Progenitor cell of endocrine pancreas (in vitro differentiated cells): ENCODE measurements at regions not wholly inside any gene's neighbourhood (a gene's known extent, or its start where the extent isn't known, plus 50 kb on each side); places are given as distances from the start of the nearest gene placed in this dataset.

Experiments
- DNase-seq: peaks from one replicate; pipeline ENCODE4 v3.0.0; 2021; ENCODE audit warnings: low spot score; ENCODE audit not compliant: unreplicated experiment
- H3K27ac Mint-ChIP-seq: 2 replicates; pipeline ENCODE4 v1.8.0; 2021; ENCODE audit warnings: mild to moderate bottlenecking, moderate library complexity, mixed read lengths
- H3K27me3 Mint-ChIP-seq: 2 replicates; pipeline ENCODE4 v1.8.0; 2021; ENCODE audit warnings: mixed read lengths
- H3K36me3 Mint-ChIP-seq: 2 replicates; pipeline ENCODE4 v1.8.0; 2022; ENCODE audit warnings: mixed read lengths; ENCODE audit not compliant: insufficient read depth
- H3K4me1 Mint-ChIP-seq: 2 replicates; pipeline ENCODE4 v1.8.0; 2021; ENCODE audit warnings: low read depth, mixed read lengths
- H3K4me3 Mint-ChIP-seq: 2 replicates; pipeline ENCODE4 v1.8.0; 2021; ENCODE audit warnings: low read depth, mild to moderate bottlenecking, moderate library complexity, mixed read lengths
- H3K9me3 Mint-ChIP-seq: 2 replicates; pipeline ENCODE4 v1.8.0; 2021; ENCODE audit warnings: low read depth, mixed read lengths
- TF ChIP-seq, protein P1 (sequence below): fragments of 200-600 bp; sonication (generic); IDR thresholded peaks from one replicate; pipeline ENCODE4 v1.5.0; 2021; ENCODE audit warnings: antibody characterized with exemption, mild to moderate bottlenecking; ENCODE audit not compliant: unreplicated experiment

DNA sequence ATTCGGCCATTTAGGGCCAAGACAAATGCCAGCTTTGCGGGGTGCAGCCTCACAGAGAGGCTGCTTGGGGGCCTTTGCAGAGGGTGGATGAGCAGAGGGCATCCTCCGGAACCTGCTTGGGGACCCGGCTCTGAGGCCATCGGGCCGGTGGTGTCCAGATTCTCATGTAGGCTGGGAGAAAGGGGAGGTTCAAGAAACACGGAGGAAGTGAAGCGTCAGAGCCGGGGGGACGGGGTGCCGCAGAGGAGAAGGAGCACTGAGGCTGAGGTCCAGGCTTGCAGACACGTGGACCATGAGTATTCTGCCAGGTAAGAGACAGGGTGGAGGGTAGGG is 150.7 kb upstream of the SHH start:
- Mint-ChIP-seq H3K27me3 (peaks cover 57% of the 10 kb centered on the region), H3K36me3 (no peaks in the 10 kb centered on the region), H3K27ac (no peak overlapping the region), H3K9me3 (no peaks in the 10 kb centered on the region), H3K4me3 (no peak overlapping the region), H3K4me1 (no peaks in the 10 kb centered on the region)
- no peak for DNase-seq
- TF ChIP-seq, protein P1, sequence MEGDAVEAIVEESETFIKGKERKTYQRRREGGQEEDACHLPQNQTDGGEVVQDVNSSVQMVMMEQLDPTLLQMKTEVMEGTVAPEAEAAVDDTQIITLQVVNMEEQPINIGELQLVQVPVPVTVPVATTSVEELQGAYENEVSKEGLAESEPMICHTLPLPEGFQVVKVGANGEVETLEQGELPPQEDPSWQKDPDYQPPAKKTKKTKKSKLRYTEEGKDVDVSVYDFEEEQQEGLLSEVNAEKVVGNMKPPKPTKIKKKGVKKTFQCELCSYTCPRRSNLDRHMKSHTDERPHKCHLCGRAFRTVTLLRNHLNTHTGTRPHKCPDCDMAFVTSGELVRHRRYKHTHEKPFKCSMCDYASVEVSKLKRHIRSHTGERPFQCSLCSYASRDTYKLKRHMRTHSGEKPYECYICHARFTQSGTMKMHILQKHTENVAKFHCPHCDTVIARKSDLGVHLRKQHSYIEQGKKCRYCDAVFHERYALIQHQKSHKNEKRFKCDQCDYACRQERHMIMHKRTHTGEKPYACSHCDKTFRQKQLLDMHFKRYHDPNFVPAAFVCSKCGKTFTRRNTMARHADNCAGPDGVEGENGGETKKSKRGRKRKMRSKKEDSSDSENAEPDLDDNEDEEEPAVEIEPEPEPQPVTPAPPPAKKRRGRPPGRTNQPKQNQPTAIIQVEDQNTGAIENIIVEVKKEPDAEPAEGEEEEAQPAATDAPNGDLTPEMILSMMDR = no peak

DNA sequence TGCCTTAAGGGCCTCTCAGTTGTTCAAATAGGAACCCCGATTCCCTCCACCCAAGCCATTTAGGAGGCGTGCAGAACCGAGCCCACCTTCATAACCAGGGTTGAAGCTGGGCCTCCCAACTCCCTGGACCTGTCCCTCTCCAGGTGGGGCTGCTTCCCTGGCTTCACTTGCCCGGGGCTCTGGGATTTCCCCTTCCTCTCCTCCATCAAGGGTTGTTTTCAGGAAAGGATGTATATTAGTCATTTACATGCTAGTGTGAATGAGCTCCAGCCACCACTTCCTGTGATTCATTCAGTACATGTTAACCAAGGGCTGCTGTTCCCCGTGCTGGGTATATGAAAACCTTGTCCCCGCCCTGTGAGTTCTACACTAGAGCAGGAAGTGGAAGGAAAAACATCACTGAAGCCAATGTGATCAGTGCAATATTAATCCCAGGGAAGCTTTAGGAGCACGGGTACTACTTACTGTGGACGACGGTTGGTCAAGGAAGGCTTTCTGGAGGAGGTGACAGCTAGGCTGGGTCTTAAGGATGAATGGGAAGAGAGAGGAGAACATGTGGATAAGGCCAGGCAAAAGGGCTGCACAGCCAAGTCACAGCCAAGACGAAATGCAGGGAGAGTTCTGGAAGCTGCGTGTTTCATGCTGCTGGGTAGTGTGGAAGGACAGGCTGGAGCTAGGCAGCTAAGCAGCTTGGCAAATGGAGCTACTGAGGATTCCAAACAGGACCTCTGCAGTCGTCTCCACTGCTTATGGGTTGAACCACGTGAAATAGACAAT is 150.1 kb upstream of the SHH start:
- TF ChIP-seq, protein P1 = no peak
- no peak for DNase-seq
- Mint-ChIP-seq H3K4me3 (no peak overlapping the region), H3K27ac (no peak overlapping the region), H3K27me3 (peaks cover 54% of the 10 kb centered on the region), H3K4me1 (no peaks in the 10 kb centered on the region), H3K9me3 (no peaks in the 10 kb centered on the region), H3K36me3 (no peaks in the 10 kb centered on the region)

- Mint-ChIP-seq H3K27me3 (peaks cover 54% of the 10 kb centered on the region), H3K4me3 (no peak overlapping the region)
- TF ChIP-seq, protein P1 = no peak
Measured at GRCh38 chr7:155961241-155962190, 149.3 kb upstream of the SHH start.

GRCh38 chr7:155959894-155960293 is 147.6 kb upstream of the SHH start:
- peaks cover 44% of the 10 kb centered on the region for H3K27me3 Mint-ChIP-seq
- no peak overlapping the region for H3K27ac Mint-ChIP-seq
- TF ChIP-seq, protein P1 = no peak
- no peaks in the 10 kb centered on the region for H3K9me3 Mint-ChIP-seq
- DNase-seq = no peak
- no peak overlapping the region for H3K4me3 Mint-ChIP-seq
- no peaks in the 10 kb centered on the region for H3K36me3 Mint-ChIP-seq
- H3K4me1 Mint-ChIP-seq = no peaks in the 10 kb centered on the region

More at GRCh38 chr7:155961241-155962190, 149.3 kb upstream of the SHH start:
- H3K9me3 Mint-ChIP-seq = no peaks in the 10 kb centered on the region
- no peak for DNase-seq
- no peaks in the 10 kb centered on the region for H3K36me3 Mint-ChIP-seq
- H3K4me1 Mint-ChIP-seq = no peaks in the 10 kb centered on the region
- no peak overlapping the region for H3K27ac Mint-ChIP-seq

- Mint-ChIP-seq H3K4me3 (no peak overlapping the region), H3K27ac (no peak overlapping the region), H3K4me1 (peaks cover 14% of the 10 kb centered on the region), H3K36me3 (no peaks in the 10 kb centered on the region), H3K27me3 (peaks cover 32% of the 10 kb centered on the region), H3K9me3 (no peaks in the 10 kb centered on the region)
- no peak for DNase-seq
- TF ChIP-seq, protein P1 = no peak
Measured at GRCh38 chr7:155956977-155957376, 144.7 kb upstream of the SHH start.
